PC-3 (cell line): ENCODE measurements at regions not wholly inside any gene's neighbourhood (a gene's known extent, or its start where the extent isn't known, plus 50 kb on each side); places are given as distances from the start of the nearest gene placed in this dataset.

Source experiments
- ATAC-seq: fragments of 200-7000 bp; cut with Tn5 transposase; 2 replicates; pipeline ENCODE4 v1.9.1; 2020; ENCODE audit warnings: mild to moderate bottlenecking, moderate library complexity
- BruUV-seq: library from RNA; stranded (reverse); fragments of 400-500 nt; replicated peaks from 2 replicates; lab custom pipeline; 2021; lab: Mats Ljungman, UMichigan
- CTCF ChIA-PET: fragments of 300-600 bp; sonication (Branson Sonifier 250); formaldehyde crosslinking; loops from one replicate; lab custom pipeline; 2022; ENCODE audit warnings: antibody characterized with exemption; lab: Charles Lee
- POLR2A ChIA-PET: fragments of 300-600 bp; sonication (Branson Sonifier 250); formaldehyde crosslinking; loops from one replicate; lab custom pipeline; 2022; ENCODE audit warnings: antibody characterized with exemption; ENCODE audit not compliant: unreplicated experiment; lab: Charles Lee
- DNase-seq: peaks from one replicate; pipeline ENCODE4 v3.0.0-alpha.2; 2015
- H2AFZ ChIP-seq: fragments of 300-600 bp; sonication (generic); 2 replicates; pipeline ENCODE4 v1.6.0; 2016; ENCODE audit warnings: antibody characterized with exemption, low read length
- H3F3A ChIP-seq: fragments of 300-600 bp; sonication (generic); one replicate; pipeline ENCODE4 v1.6.0; 2017; ENCODE audit warnings: antibody characterized with exemption, low read length, control low read depth, mild to moderate bottlenecking; ENCODE audit not compliant: unreplicated experiment
- H3K27ac ChIP-seq: fragments of 300-600 bp; sonication (generic); 2 replicates; pipeline ENCODE4 v1.5.1; 2016; ENCODE audit warnings: mild to moderate bottlenecking, low read length
- H3K27me3 ChIP-seq: fragments of 300-600 bp; sonication (generic); 2 replicates; pipeline ENCODE4 v1.6.1; 2016; ENCODE audit warnings: low read length, mixed read lengths
- H3K36me3 ChIP-seq: fragments of 300-600 bp; sonication (generic); 2 replicates; pipeline ENCODE4 v1.6.1; 2016; ENCODE audit warnings: low read depth, mixed run types, low read length, mixed read lengths
- H3K4me1 ChIP-seq: fragments of 300-600 bp; sonication (generic); 2 replicates; pipeline ENCODE4 v1.5.1; 2016; ENCODE audit warnings: low read length; ENCODE audit not compliant: insufficient read depth
- H3K4me2 ChIP-seq: fragments of 300-600 bp; sonication (generic); 2 replicates; pipeline ENCODE4 v1.6.0; 2016; ENCODE audit warnings: low read length
- H3K4me3 ChIP-seq: fragments of 300-600 bp; sonication (generic); 2 replicates; pipeline ENCODE4 v1.5.1; 2016; ENCODE audit warnings: mild to moderate bottlenecking, low read length, mixed read lengths
- H3K79me2 ChIP-seq: fragments of 300-600 bp; sonication (generic); 2 replicates; pipeline ENCODE4 v1.6.1; 2017; ENCODE audit warnings: low read length, mixed read lengths
- H3K9ac ChIP-seq: fragments of 300-600 bp; sonication (generic); 2 replicates; pipeline ENCODE4 v1.6.0; 2016; ENCODE audit warnings: mild to moderate bottlenecking, low read length
- H3K9me2 ChIP-seq: fragments of 300-600 bp; sonication (generic); replicated peaks from 2 replicates; pipeline ENCODE4 v1.6.1; 2016; ENCODE audit warnings: mixed run types, low read length, mixed read lengths
- H3K9me3 ChIP-seq: fragments of 300-600 bp; sonication (generic); 2 replicates; pipeline ENCODE4 v1.6.1; 2016; ENCODE audit warnings: low read length, mixed read lengths
- H4K20me1 ChIP-seq: fragments of 300-600 bp; sonication (generic); 2 replicates; pipeline ENCODE4 v1.6.1; 2016; ENCODE audit warnings: low read length, mixed read lengths
- CTCF ChIP-seq: fragments of 300-600 bp; sonication (generic); conservative IDR thresholded peaks from 2 replicates; pipeline ENCODE4 v1.5.1; 2017; ENCODE audit warnings: antibody characterized with exemption, low read depth, mild to moderate bottlenecking, low read length
- EZH2 ChIP-seq: fragments of 300-600 bp; sonication (generic); IDR thresholded peaks from one replicate; pipeline ENCODE4 v1.6.1; 2017; ENCODE audit warnings: antibody characterized with exemption, mild to moderate bottlenecking, low read length; ENCODE audit not compliant: unreplicated experiment
- EZH2phosphoT487 ChIP-seq: fragments of 300-600 bp; sonication (generic); IDR thresholded peaks from 2 replicates; pipeline ENCODE4 v1.6.1; 2018; ENCODE audit warnings: mild to moderate bottlenecking, antibody characterized with exemption, low read length, borderline replicate concordance
- intact Hi-C: fragments of 100-400 bp; cut with micrococcal nuclease; formaldehyde crosslinking; loops from 2 replicates; pipeline ENCODE4 v1.9.0; 2023

GRCh38 chr11:127898422-127899365 is 688.7 kb downstream of the ETS1 start:
- peak; percentile 24 for DNase-seq
- Histone ChIP-seq H3F3A (no peaks in the 10 kb centered on the region), H3K27me3 (peaks cover 6% of the 10 kb centered on the region; the same call in 1 of the 2 replicates), H2AFZ (no peak overlapping the region), H3K9me3 (no peaks in the 10 kb centered on the region), H3K79me2 (no peaks in the 10 kb centered on the region), H3K36me3 (no peaks in the 10 kb centered on the region), H3K4me2 (no peak overlapping the region), H3K9me2 (no peaks in the 10 kb centered on the region), H4K20me1 (no peaks in the 10 kb centered on the region), H3K4me1 (no peaks in the 10 kb centered on the region), H3K4me3 (no peak overlapping the region), H3K27ac (no peak overlapping the region), H3K9ac (no peak overlapping the region)
- no peak for ATAC-seq
- TF ChIP-seq EZH2 (no peak), EZH2phosphoT487 (no peak), CTCF (no peak)
- CTCF ChIA-PET, result no interaction called here
- intact Hi-C loops, result no loop called here
- POLR2A ChIA-PET, result no interaction called here
- BruUV-seq, result no TSS peak

GRCh38 chr11:127895776-127896175 is 691.6 kb downstream of the ETS1 start:
- BruUV-seq, result no TSS peak
- TF ChIP-seq EZH2phosphoT487, result no peak
- no peak for TF ChIP-seq EZH2
- TF ChIP-seq CTCF, result no peak
- Histone ChIP-seq H3K27ac (no peak overlapping the region), H3K79me2 (no peaks in the 10 kb centered on the region), H4K20me1 (no peaks in the 10 kb centered on the region), H3K9me3 (no peaks in the 10 kb centered on the region), H3K36me3 (no peaks in the 10 kb centered on the region), H3K4me1 (no peaks in the 10 kb centered on the region), H3K4me3 (no peak overlapping the region), H3F3A (no peaks in the 10 kb centered on the region), H3K27me3 (peaks cover 15% of the 10 kb centered on the region; the same call in 1 of the 2 replicates), H3K4me2 (no peak overlapping the region), H2AFZ (no peak overlapping the region), H3K9me2 (no peaks in the 10 kb centered on the region), H3K9ac (no peak overlapping the region)
- ChIA-PET CTCF (no interaction called here), POLR2A (no interaction called here)
- intact Hi-C loops, result no loop called here
- peak; percentile 9 for DNase-seq
- no peak for ATAC-seq

- CTCF ChIA-PET, result no interaction called here
- Histone ChIP-seq H4K20me1 (no peaks in the 10 kb centered on the region), H2AFZ (no peak overlapping the region), H3K79me2 (no peaks in the 10 kb centered on the region), H3K4me3 (no peak overlapping the region), H3K4me2 (no peak overlapping the region), H3K9me2 (no peaks in the 10 kb centered on the region), H3K27me3 (peaks cover 15% of the 10 kb centered on the region; the same call in 1 of the 2 replicates), H3K9ac (no peak overlapping the region), H3F3A (no peaks in the 10 kb centered on the region), H3K4me1 (no peaks in the 10 kb centered on the region), H3K27ac (no peak overlapping the region), H3K9me3 (no peaks in the 10 kb centered on the region), H3K36me3 (no peaks in the 10 kb centered on the region)
- intact Hi-C loops, result no loop called here
- TF ChIP-seq CTCF, result no peak
- no peak for TF ChIP-seq EZH2
- TF ChIP-seq EZH2phosphoT487, result no peak
- BruUV-seq, result no TSS peak
- ATAC-seq, result no peak
- DNase-seq, result no peak
- POLR2A ChIA-PET, result no interaction called here
Observed at GRCh38 chr11:127894316-127894715, 693.0 kb downstream of the ETS1 start.
